ENCODE measurements at regions not wholly inside any gene's neighbourhood (a gene's known extent, or its start where the extent isn't known, plus 50 kb on each side); places are given as distances from the start of the nearest gene placed in this dataset.

GRCh38 chr6:23905133-23905815 lies 220.7 kb upstream of the NRSN1 start:
- intact Hi-C loops (cut with DNase I), result no loop called here
- DNase-seq, result no peak

- no peak for DNase-seq
- intact Hi-C loops (cut with DNase I), result no loop called here
Observed at GRCh38 chr6:23910420-23910819, 215.6 kb upstream of the NRSN1 start.

GRCh38 chr6:23927935-23928334 lies 198.1 kb upstream of the NRSN1 start:
- intact Hi-C loops (cut with DNase I), result no loop called here
- DNase-seq, result no peak

GRCh38 chr6:23929201-23929600 lies 196.8 kb upstream of the NRSN1 start:
- no peak for DNase-seq
- intact Hi-C loops (cut with DNase I), result no loop called here

- intact Hi-C loops (cut with DNase I), result no loop called here
- DNase-seq, result no peak
Observed at GRCh38 chr6:23940466-23940865, 185.5 kb upstream of the NRSN1 start.

- DNase-seq, result no peak
- intact Hi-C loops (cut with DNase I), result no loop called here
Observed at GRCh38 chr6:23951691-23952090, 174.3 kb upstream of the NRSN1 start.

- intact Hi-C loops (cut with DNase I), result no loop called here
Observed at GRCh38 chr6:23952245-23952644, 173.8 kb upstream of the NRSN1 start.

GRCh38 chr6:23953976-23954375 lies 172.0 kb upstream of the NRSN1 start:
- no peak for DNase-seq
- intact Hi-C loops (cut with DNase I), result no loop called here

More at GRCh38 chr6:23952245-23952644, 173.8 kb upstream of the NRSN1 start:
- no peak for DNase-seq

GRCh38 chr6:23957017-23957416 lies 169.0 kb upstream of the NRSN1 start:
- intact Hi-C loops (cut with DNase I), result no loop called here
- DNase-seq, result no peak

GRCh38 chr6:23964865-23965264 lies 161.2 kb upstream of the NRSN1 start:
- intact Hi-C loops (cut with DNase I), result no loop called here
- DNase-seq, result no peak

GRCh38 chr6:23969344-23969743 lies 156.7 kb upstream of the NRSN1 start:
- intact Hi-C loops (cut with DNase I), result no loop called here
- DNase-seq, result no peak

- no peak for DNase-seq
- intact Hi-C loops (cut with DNase I), result no loop called here
Observed at GRCh38 chr6:23977706-23978105, 148.3 kb upstream of the NRSN1 start.

- peak in 36 of 42 donors; percentile 10 to 84 (median 47) for DNase-seq
- intact Hi-C loops (cut with DNase I), result no loop called here
Observed at GRCh38 chr6:23980965-23981364, 145.1 kb upstream of the NRSN1 start.

- intact Hi-C loops (cut with DNase I), result no loop called here
- peak in 2 of 42 donors; percentile 13 to 23 for DNase-seq
Observed at GRCh38 chr6:23981923-23982322, 144.1 kb upstream of the NRSN1 start.

GRCh38 chr6:23983735-23984134 lies 142.3 kb upstream of the NRSN1 start:
- DNase-seq, result no peak
- intact Hi-C loops (cut with DNase I), result no loop called here

GRCh38 chr6:23985015-23985414 lies 141.0 kb upstream of the NRSN1 start:
- intact Hi-C loops (cut with DNase I), result no loop called here
- DNase-seq, result no peak

- intact Hi-C loops (cut with DNase I), result no loop called here
- DNase-seq, result no peak
Observed at GRCh38 chr6:23989885-23990533, 136.0 kb upstream of the NRSN1 start.

GRCh38 chr6:23994013-23994412 lies 132.0 kb upstream of the NRSN1 start:
- no peak for DNase-seq
- intact Hi-C loops (cut with DNase I), result no loop called here

GRCh38 chr6:24004062-24004461 lies 122.0 kb upstream of the NRSN1 start:
- peak in 6 of 42 donors; percentile 6 to 63 (median 30) for DNase-seq
- intact Hi-C loops (cut with DNase I), result no loop called here

GRCh38 chr6:24004659-24005058 lies 121.4 kb upstream of the NRSN1 start:
- intact Hi-C loops (cut with DNase I), result no loop called here
- DNase-seq, result no peak

- intact Hi-C loops (cut with DNase I), result no loop called here
- DNase-seq, result no peak
Observed at GRCh38 chr6:24006254-24006653, 119.8 kb upstream of the NRSN1 start.

Data from head of caudate nucleus (tissue), 42 donors.